ENCODE measurements at regions not wholly inside any gene's neighbourhood (a gene's known extent, or its start where the extent isn't known, plus 50 kb on each side); places are given as distances from the start of the nearest gene placed in this dataset.

GRCh38 chr10:10778959-10779358 is 238.7 kb upstream of the CELF2 start:
- peaks cover 3 to 5% of the 10 kb centered on the region in 2 experiments for H3K36me3 ChIP-seq (ENCODE audit: control insufficient read depth in 2 of 2, extremely low read depth in 1 of 2, insufficient read depth in 2 of 2, low read length in 2 of 2)
- dilution Hi-C loops (cut with MboI; ENCODE audit: extremely low pct_ligation_motif_present, low sequenced_read_pairs), result no loop called here
- no peak for FAIRE-seq
- no peak overlapping the region for H3K4me2 ChIP-seq (ENCODE audit: control insufficient read depth, extremely low read depth, insufficient read depth, low read depth, low read length)
- peaks cover 2% of the 10 kb centered on the region for H3K9me3 ChIP-seq (ENCODE audit: control insufficient read depth, low read depth, low read length)
- no peaks in the 10 kb centered on the region for H3K79me2 ChIP-seq (ENCODE audit: control insufficient read depth, insufficient read depth, low read length)
- no peaks in the 10 kb centered on the region for H4K20me1 ChIP-seq (ENCODE audit: control insufficient read depth, extremely low read depth, insufficient read depth, low read length)
- DNase-seq (ENCODE audit: low read depth, low spot score), result no peak
- no peaks in the 10 kb centered on the region for H3K27me3 ChIP-seq (ENCODE audit: control insufficient read depth, extremely low read depth, insufficient read depth, low read length)
- no peak for TF ChIP-seq CTCF (optimal IDR thresholded peaks at IDR 0.05 in 1 of 3, IDR thresholded peaks at IDR 0.05 in 1 of 3, conservative IDR thresholded peaks at IDR 0.05 in 1 of 3; ENCODE audit: extremely low read depth in 1 of 3, insufficient read depth in 2 of 3, low read length in 3 of 3)
- TF ChIP-seq EZH2 (IDR thresholded peaks at IDR 0.05; ENCODE audit: low read length), result no peak
- H3K27ac ChIP-seq (ENCODE audit: control insufficient read depth, insufficient read depth, low read length), result no peak overlapping the region
- H2AFZ ChIP-seq (ENCODE audit: control insufficient read depth, low read length), result no peak overlapping the region
- H3K9ac ChIP-seq (ENCODE audit: control insufficient read depth, extremely low read depth, insufficient read depth, low read length), result no peak overlapping the region
- no peak overlapping the region for H3K4me3 ChIP-seq (ENCODE audit: control insufficient read depth in 2 of 3, extremely low read depth in 1 of 3, insufficient read depth in 2 of 3, low read depth in 1 of 3, low read length in 3 of 3)
- H3K4me1 ChIP-seq (ENCODE audit: control insufficient read depth, extremely low read depth, insufficient read depth, low read length), result no peaks in the 10 kb centered on the region
- no peaks in the 10 kb centered on the region for H3K9me1 ChIP-seq (ENCODE audit: control insufficient read depth, extremely low read depth, insufficient read depth, low read length)

- Histone ChIP-seq H3K9ac (ENCODE audit: control insufficient read depth, extremely low read depth, insufficient read depth, low read length) (no peak overlapping the region), H4K20me1 (ENCODE audit: control insufficient read depth, extremely low read depth, insufficient read depth, low read length) (no peaks in the 10 kb centered on the region), H3K27me3 (ENCODE audit: control insufficient read depth, extremely low read depth, insufficient read depth, low read length) (no peaks in the 10 kb centered on the region), H3K36me3 (ENCODE audit: control insufficient read depth in 2 of 2, extremely low read depth in 1 of 2, insufficient read depth in 2 of 2, low read length in 2 of 2) (peaks cover 8 to 11% of the 10 kb centered on the region in 2 experiments), H3K9me3 (ENCODE audit: control insufficient read depth, low read depth, low read length) (peaks cover 2% of the 10 kb centered on the region), H3K79me2 (ENCODE audit: control insufficient read depth, insufficient read depth, low read length) (no peaks in the 10 kb centered on the region), H3K27ac (ENCODE audit: control insufficient read depth, insufficient read depth, low read length) (no peak overlapping the region), H3K4me2 (ENCODE audit: control insufficient read depth, extremely low read depth, insufficient read depth, low read depth, low read length) (no peak overlapping the region), H2AFZ (ENCODE audit: control insufficient read depth, low read length) (no peak overlapping the region), H3K4me1 (ENCODE audit: control insufficient read depth, extremely low read depth, insufficient read depth, low read length) (no peaks in the 10 kb centered on the region), H3K9me1 (ENCODE audit: control insufficient read depth, extremely low read depth, insufficient read depth, low read length) (no peaks in the 10 kb centered on the region), H3K4me3 (ENCODE audit: control insufficient read depth in 2 of 3, extremely low read depth in 1 of 3, insufficient read depth in 2 of 3, low read depth in 1 of 3, low read length in 3 of 3) (no peak overlapping the region)
- no peak for FAIRE-seq
- no peak for TF ChIP-seq CTCF (optimal IDR thresholded peaks at IDR 0.05 in 1 of 3, IDR thresholded peaks at IDR 0.05 in 1 of 3, conservative IDR thresholded peaks at IDR 0.05 in 1 of 3; ENCODE audit: extremely low read depth in 1 of 3, insufficient read depth in 2 of 3, low read length in 3 of 3)
- TF ChIP-seq EZH2 (IDR thresholded peaks at IDR 0.05; ENCODE audit: low read length), result no peak
- no peak for DNase-seq (ENCODE audit: low read depth, low spot score)
- dilution Hi-C loops (cut with MboI; ENCODE audit: extremely low pct_ligation_motif_present, low sequenced_read_pairs), result no loop called here
Measured at GRCh38 chr10:10779511-10779910, 238.2 kb upstream of the CELF2 start.
